ENCODE measurements at regions not wholly inside any gene's neighbourhood (a gene's known extent, or its start where the extent isn't known, plus 50 kb on each side); places are given as distances from the start of the nearest gene placed in this dataset.

DNA sequence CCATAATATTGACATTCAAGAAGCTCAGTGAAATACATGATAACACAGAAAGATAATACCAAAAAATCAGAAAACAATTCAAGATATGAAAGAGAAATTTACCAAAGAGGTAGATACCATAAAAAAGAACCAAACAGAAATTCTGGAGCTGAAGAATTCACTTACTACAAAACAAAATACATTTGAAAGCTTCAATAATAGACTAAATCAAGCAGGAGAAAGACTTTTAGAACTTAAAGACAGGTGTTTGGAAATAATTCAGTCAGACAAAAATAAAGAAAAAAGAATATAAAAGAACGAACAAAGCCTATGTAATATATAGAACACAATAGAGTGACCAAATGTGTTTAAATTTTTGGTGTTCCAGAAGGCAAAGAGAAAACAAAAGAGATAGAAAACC is 158.7 kb downstream of the MOBP start:
- WGBS, 4 donors = 76 to 84% (median 82%) methylated on average over 1 of the region's 1 CpG
- ATAC-seq = no peak
- Histone ChIP-seq H3K4me1 (no peaks in the 10 kb centered on the region), H3K36me3 (no peaks in the 10 kb centered on the region), H3K9me3 (peaks cover 0 to 28% (median 5%) of the 10 kb centered on the region in 12 donors), H3K27ac (no peak overlapping the region), H3K4me3 (no peak overlapping the region), H3K27me3 (peaks cover 0 to 8% (median 0%) of the 10 kb centered on the region in 9 donors)
- intact Hi-C loops (cut with DNase I) = no loop called here
- no peak for DNase-seq
- no peak for TF ChIP-seq POLR2A (IDR thresholded peaks at IDR 0.05)
- TF ChIP-seq, protein P1, sequence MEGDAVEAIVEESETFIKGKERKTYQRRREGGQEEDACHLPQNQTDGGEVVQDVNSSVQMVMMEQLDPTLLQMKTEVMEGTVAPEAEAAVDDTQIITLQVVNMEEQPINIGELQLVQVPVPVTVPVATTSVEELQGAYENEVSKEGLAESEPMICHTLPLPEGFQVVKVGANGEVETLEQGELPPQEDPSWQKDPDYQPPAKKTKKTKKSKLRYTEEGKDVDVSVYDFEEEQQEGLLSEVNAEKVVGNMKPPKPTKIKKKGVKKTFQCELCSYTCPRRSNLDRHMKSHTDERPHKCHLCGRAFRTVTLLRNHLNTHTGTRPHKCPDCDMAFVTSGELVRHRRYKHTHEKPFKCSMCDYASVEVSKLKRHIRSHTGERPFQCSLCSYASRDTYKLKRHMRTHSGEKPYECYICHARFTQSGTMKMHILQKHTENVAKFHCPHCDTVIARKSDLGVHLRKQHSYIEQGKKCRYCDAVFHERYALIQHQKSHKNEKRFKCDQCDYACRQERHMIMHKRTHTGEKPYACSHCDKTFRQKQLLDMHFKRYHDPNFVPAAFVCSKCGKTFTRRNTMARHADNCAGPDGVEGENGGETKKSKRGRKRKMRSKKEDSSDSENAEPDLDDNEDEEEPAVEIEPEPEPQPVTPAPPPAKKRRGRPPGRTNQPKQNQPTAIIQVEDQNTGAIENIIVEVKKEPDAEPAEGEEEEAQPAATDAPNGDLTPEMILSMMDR (IDR thresholded peaks at IDR 0.05) = no peak

DNA sequence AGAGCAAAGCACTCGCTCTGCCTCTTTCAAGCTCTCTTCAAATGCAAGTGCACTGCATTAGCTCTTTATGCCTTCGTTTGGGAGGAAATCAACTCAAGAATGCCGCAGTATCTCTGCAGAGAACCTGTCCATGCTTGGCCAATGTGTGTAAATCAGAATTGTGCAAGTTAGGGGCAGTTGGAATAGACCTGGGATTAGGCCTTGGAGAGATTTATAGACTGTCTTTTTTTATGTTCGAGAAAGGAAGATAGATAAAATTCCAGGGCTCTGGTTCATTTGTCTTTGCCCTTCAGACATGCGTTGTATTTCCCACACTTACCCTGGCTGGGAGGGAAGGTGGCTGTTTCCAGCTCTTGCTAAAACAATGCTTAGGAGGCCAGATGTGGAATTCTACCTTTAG is 163.7 kb downstream of the MOBP start:
- Histone ChIP-seq H3K36me3 (no peaks in the 10 kb centered on the region), H3K4me1 (no peaks in the 10 kb centered on the region), H3K4me3 (no peak overlapping the region), H3K27me3 (peaks cover 0 to 3% (median 0%) of the 10 kb centered on the region in 9 donors), H3K27ac (no peak overlapping the region), H3K9me3 (peaks cover 0 to 20% (median 5%) of the 10 kb centered on the region in 12 donors)
- DNase-seq (no peak), ATAC-seq (no peak)
- WGBS, 4 donors = 52 to 63% (median 56%) methylated on average over 5 of the region's 5 CpGs
- TF ChIP-seq POLR2A (IDR thresholded peaks at IDR 0.05) = no peak
- TF ChIP-seq, protein P1 (IDR thresholded peaks at IDR 0.05) = no peak
- intact Hi-C loops (cut with DNase I) = no loop called here

DNA sequence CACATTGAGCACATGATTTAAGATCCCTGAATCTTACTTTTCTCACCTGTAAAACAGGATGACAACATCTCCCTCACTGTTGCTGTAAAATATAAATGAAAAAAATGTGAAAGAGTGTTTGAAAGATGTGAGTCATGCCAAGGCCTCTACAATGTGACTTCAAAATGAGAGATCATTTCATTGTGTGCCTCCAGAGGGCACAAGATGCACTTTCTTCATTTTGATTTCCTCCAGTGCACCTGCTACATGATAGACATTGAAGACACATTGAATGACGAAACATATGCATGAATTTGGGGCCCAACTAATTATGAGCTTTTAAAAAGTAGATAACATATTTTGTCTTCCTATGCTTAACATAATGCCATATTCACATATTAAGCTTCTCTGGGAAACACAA is 170.3 kb downstream of the MOBP start:
- DNase-seq = no peak
- Histone ChIP-seq H3K36me3 (no peaks in the 10 kb centered on the region), H3K4me3 (no peak overlapping the region), H3K9me3 (no peaks in the 10 kb centered on the region), H3K4me1 (peaks cover 0 to 12% (median 0%) of the 10 kb centered on the region in 12 donors), H3K27ac (no peak overlapping the region), H3K27me3 (peaks cover 0 to 4% (median 0%) of the 10 kb centered on the region in 9 donors)
- intact Hi-C loops (cut with DNase I) = no loop called here
- TF ChIP-seq, protein P1 (IDR thresholded peaks at IDR 0.05) = no peak
- no peak for TF ChIP-seq POLR2A (IDR thresholded peaks at IDR 0.05)
- ATAC-seq = no peak
- WGBS, 4 donors = 76 to 90% (median 82%) methylated on average over 1 of the region's 1 CpG

DNA sequence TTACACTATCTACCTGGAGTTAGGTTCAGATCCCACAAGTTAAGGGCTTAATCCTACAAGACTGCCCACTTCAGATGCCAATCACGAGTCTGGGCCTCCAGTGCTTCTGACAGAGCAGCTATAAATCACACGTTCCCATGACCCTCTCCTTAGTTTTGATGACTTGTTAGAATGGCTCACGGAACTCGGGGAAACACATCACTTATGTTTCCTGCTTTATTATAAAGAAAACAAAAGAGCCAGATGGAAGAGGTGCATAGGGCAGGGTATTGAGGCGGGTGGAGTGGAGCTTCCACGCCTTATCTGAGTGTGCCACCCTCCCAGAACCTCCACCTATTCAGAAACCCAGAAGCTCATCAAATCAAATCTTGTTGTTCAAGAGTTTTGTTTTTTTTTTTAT is 170.8 kb downstream of the MOBP start:
- DNase-seq = no peak
- H3K4me1 ChIP-seq = peaks cover 0 to 12% (median 0%) of the 10 kb centered on the region in 12 donors
- H3K9me3 ChIP-seq = no peaks in the 10 kb centered on the region
- H3K36me3 ChIP-seq = no peaks in the 10 kb centered on the region
- no peak for ATAC-seq
- no peak overlapping the region for H3K27ac ChIP-seq
- intact Hi-C loops (cut with DNase I) = no loop called here
- WGBS, 4 donors = 53 to 60% (median 57%) methylated on average over 6 of the region's 6 CpGs
- H3K27me3 ChIP-seq = peaks cover 0 to 4% (median 0%) of the 10 kb centered on the region in 9 donors
- H3K4me3 ChIP-seq = no peak overlapping the region
- TF ChIP-seq, protein P1 (IDR thresholded peaks at IDR 0.05) = no peak
- no peak for TF ChIP-seq POLR2A (IDR thresholded peaks at IDR 0.05)

Data from heart left ventricle (tissue), 16 donors.